Transverse colon (tissue), 4 donors: ENCODE measurements at regions not wholly inside any gene's neighbourhood (a gene's known extent, or its start where the extent isn't known, plus 50 kb on each side); places are given as distances from the start of the nearest gene placed in this dataset.

Source experiments
- EP300 ChIP-seq: sonication (generic); formaldehyde crosslinking; IDR thresholded peaks from one replicate; pipeline ENCODE4 v1.6.1; 2017; ENCODE audit warnings: antibody characterized with exemption, low read depth
- POLR2A ChIP-seq: fragments of 450-650 bp; IDR thresholded peaks from one replicate; pipeline ENCODE4 v1.6.1; 2016; ENCODE audit warnings: antibody characterized with exemption, mild to moderate bottlenecking, moderate library complexity
- POLR2AphosphoS5 ChIP-seq, 3 donors: sonication (generic); formaldehyde crosslinking; IDR thresholded peaks; one replicate each; pipeline ENCODE4 v1.6.1; 2016; ENCODE audit warnings: antibody characterized with exemption in 3 of 3
- TF ChIP-seq, protein P1 (sequence below), 5 experiments: fragments of 200-600 bp in 3 of 5; fragments of 450-650 bp in 2 of 5; sonication (generic) in 3 of 5; IDR thresholded peaks; 1 replicate in 2 of 5; 2 replicates in 3 of 5; pipeline ENCODE4 v1.5.1; 2016 to 2017; ENCODE audit warnings: antibody characterized with exemption in 5 of 5, inconsistent platforms in 3 of 5, mild to moderate bottlenecking in 2 of 5, moderate library complexity in 1 of 5

DNA sequence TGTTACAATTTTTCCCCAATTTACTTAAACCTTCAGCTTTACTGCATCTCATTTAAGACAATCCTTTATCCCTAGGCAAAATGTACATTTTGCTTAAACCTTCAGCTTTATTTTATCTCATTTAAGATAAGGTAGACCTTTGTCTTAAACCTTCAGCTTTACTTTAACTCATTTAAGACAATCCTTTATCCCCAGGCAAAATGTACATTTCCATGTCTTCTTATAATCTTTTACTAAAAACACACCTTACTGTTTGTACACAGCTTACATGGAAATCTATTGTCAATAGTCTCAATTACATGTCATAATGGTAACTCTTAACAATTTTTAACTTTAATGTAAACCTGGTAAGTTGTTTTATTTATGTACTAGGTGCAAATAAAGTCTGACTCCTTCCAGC lies 58.7 kb upstream of the MKRN3 start:
- TF ChIP-seq, protein P1, sequence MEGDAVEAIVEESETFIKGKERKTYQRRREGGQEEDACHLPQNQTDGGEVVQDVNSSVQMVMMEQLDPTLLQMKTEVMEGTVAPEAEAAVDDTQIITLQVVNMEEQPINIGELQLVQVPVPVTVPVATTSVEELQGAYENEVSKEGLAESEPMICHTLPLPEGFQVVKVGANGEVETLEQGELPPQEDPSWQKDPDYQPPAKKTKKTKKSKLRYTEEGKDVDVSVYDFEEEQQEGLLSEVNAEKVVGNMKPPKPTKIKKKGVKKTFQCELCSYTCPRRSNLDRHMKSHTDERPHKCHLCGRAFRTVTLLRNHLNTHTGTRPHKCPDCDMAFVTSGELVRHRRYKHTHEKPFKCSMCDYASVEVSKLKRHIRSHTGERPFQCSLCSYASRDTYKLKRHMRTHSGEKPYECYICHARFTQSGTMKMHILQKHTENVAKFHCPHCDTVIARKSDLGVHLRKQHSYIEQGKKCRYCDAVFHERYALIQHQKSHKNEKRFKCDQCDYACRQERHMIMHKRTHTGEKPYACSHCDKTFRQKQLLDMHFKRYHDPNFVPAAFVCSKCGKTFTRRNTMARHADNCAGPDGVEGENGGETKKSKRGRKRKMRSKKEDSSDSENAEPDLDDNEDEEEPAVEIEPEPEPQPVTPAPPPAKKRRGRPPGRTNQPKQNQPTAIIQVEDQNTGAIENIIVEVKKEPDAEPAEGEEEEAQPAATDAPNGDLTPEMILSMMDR (IDR thresholded peaks at IDR 0.05), result no peak
- TF ChIP-seq EP300 (no peak), POLR2A (no peak), POLR2AphosphoS5 (IDR thresholded peaks at IDR 0.05) (no peak)
